ENCODE measurements at regions not wholly inside any gene's neighbourhood (a gene's known extent, or its start where the extent isn't known, plus 50 kb on each side); places are given as distances from the start of the nearest gene placed in this dataset.

DNA sequence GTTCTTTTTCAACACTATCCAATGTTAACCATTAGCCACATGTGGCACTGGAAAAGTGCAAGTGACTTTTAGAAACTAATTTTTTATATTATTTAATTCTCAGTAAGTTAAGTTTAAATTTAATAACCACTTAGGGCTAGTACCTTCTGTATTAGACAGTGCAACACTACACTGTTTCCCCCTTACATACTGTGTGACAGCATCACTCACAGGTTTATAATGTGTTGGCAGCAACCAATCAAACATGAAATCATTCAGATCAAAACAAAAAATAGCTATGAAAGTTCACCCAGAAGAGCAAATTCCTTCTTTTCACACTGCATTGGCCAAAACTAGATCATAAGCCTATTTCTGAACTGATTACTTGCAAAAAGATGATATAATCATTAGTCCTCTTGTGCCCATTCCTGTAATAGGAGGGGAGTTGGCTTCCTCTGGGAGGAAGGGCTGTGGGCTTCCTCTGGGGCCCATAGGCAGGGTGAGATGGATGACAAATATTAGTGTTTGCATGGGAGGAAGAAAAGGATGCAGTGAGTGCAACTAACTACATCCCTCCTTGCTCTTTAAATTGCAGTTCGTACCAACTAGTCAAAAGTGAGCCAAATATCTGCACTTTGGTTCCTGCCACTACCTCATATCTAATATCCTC lies 708.1 kb upstream of the RGMB start:
- TF ChIP-seq, protein P1, sequence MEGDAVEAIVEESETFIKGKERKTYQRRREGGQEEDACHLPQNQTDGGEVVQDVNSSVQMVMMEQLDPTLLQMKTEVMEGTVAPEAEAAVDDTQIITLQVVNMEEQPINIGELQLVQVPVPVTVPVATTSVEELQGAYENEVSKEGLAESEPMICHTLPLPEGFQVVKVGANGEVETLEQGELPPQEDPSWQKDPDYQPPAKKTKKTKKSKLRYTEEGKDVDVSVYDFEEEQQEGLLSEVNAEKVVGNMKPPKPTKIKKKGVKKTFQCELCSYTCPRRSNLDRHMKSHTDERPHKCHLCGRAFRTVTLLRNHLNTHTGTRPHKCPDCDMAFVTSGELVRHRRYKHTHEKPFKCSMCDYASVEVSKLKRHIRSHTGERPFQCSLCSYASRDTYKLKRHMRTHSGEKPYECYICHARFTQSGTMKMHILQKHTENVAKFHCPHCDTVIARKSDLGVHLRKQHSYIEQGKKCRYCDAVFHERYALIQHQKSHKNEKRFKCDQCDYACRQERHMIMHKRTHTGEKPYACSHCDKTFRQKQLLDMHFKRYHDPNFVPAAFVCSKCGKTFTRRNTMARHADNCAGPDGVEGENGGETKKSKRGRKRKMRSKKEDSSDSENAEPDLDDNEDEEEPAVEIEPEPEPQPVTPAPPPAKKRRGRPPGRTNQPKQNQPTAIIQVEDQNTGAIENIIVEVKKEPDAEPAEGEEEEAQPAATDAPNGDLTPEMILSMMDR (IDR thresholded peaks at IDR 0.05): no peak
- TF ChIP-seq JUN (CRISPR knock-in tag; IDR thresholded peaks at IDR 0.05): no peak
- TF ChIP-seq, protein P2, sequence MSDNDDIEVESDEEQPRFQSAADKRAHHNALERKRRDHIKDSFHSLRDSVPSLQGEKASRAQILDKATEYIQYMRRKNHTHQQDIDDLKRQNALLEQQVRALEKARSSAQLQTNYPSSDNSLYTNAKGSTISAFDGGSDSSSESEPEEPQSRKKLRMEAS (CRISPR knock-in tag; IDR thresholded peaks at IDR 0.05): no peak
- TF ChIP-seq, protein P3, sequence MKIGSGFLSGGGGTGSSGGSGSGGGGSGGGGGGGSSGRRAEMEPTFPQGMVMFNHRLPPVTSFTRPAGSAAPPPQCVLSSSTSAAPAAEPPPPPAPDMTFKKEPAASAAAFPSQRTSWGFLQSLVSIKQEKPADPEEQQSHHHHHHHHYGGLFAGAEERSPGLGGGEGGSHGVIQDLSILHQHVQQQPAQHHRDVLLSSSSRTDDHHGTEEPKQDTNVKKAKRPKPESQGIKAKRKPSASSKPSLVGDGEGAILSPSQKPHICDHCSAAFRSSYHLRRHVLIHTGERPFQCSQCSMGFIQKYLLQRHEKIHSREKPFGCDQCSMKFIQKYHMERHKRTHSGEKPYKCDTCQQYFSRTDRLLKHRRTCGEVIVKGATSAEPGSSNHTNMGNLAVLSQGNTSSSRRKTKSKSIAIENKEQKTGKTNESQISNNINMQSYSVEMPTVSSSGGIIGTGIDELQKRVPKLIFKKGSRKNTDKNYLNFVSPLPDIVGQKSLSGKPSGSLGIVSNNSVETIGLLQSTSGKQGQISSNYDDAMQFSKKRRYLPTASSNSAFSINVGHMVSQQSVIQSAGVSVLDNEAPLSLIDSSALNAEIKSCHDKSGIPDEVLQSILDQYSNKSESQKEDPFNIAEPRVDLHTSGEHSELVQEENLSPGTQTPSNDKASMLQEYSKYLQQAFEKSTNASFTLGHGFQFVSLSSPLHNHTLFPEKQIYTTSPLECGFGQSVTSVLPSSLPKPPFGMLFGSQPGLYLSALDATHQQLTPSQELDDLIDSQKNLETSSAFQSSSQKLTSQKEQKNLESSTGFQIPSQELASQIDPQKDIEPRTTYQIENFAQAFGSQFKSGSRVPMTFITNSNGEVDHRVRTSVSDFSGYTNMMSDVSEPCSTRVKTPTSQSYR (CRISPR knock-in tag; IDR thresholded peaks at IDR 0.05): no peak
- no peak for TF ChIP-seq GABPB1 (CRISPR knock-in tag; IDR thresholded peaks at IDR 0.05)
- TF ChIP-seq ZNF232 (CRISPR knock-in tag; IDR thresholded peaks at IDR 0.05): no peak
- TF ChIP-seq, protein P4, sequence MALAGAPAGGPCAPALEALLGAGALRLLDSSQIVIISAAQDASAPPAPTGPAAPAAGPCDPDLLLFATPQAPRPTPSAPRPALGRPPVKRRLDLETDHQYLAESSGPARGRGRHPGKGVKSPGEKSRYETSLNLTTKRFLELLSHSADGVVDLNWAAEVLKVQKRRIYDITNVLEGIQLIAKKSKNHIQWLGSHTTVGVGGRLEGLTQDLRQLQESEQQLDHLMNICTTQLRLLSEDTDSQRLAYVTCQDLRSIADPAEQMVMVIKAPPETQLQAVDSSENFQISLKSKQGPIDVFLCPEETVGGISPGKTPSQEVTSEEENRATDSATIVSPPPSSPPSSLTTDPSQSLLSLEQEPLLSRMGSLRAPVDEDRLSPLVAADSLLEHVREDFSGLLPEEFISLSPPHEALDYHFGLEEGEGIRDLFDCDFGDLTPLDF (CRISPR knock-in tag; IDR thresholded peaks at IDR 0.05): no peak
- no peak for TF ChIP-seq SMAD3 (CRISPR knock-in tag; IDR thresholded peaks at IDR 0.05; ENCODE audit: borderline replicate concordance)
- TF ChIP-seq, protein P5, sequence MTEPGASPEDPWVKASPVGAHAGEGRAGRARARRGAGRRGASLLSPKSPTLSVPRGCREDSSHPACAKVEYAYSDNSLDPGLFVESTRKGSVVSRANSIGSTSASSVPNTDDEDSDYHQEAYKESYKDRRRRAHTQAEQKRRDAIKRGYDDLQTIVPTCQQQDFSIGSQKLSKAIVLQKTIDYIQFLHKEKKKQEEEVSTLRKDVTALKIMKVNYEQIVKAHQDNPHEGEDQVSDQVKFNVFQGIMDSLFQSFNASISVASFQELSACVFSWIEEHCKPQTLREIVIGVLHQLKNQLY (CRISPR knock-in tag; IDR thresholded peaks at IDR 0.05): no peak
- TF ChIP-seq, protein P6, sequence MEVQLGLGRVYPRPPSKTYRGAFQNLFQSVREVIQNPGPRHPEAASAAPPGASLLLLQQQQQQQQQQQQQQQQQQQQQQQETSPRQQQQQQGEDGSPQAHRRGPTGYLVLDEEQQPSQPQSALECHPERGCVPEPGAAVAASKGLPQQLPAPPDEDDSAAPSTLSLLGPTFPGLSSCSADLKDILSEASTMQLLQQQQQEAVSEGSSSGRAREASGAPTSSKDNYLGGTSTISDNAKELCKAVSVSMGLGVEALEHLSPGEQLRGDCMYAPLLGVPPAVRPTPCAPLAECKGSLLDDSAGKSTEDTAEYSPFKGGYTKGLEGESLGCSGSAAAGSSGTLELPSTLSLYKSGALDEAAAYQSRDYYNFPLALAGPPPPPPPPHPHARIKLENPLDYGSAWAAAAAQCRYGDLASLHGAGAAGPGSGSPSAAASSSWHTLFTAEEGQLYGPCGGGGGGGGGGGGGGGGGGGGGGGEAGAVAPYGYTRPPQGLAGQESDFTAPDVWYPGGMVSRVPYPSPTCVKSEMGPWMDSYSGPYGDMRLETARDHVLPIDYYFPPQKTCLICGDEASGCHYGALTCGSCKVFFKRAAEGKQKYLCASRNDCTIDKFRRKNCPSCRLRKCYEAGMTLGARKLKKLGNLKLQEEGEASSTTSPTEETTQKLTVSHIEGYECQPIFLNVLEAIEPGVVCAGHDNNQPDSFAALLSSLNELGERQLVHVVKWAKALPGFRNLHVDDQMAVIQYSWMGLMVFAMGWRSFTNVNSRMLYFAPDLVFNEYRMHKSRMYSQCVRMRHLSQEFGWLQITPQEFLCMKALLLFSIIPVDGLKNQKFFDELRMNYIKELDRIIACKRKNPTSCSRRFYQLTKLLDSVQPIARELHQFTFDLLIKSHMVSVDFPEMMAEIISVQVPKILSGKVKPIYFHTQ (CRISPR knock-in tag; IDR thresholded peaks at IDR 0.05): no peak
- TF ChIP-seq, protein P7, sequence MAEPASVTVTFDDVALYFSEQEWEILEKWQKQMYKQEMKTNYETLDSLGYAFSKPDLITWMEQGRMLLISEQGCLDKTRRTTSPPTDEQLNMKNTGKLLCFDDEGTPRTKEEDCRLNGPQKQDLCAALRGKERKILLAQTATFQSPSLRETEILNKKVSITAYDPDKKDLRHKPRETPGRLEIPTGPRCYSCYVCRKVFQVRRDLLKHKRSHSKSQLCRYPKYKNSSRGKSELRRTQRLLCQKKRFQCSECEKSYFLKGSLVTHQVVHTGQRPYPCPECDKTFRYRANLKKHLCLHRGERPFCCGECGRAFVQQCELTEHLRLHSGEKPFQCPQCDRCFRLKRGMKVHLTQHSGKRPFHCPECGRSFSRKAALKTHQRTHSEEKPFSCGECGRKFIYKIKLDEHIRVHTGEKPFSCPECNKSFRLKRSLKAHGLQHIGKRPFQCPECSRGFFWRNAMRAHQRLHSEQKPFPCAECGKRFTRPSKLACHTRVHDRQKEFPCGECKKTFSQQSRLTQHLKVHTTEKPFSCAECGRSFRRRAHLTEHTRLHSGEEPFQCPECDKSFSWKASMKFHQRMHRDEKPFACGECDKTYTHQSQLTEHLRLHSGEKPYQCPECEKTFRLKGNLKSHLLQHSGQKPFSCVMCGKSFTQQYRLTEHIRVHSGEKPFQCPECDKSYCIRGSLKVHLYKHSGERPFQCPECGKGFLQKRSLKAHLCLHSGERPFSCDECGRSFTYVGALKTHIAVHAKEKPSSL (CRISPR knock-in tag; conservative IDR thresholded peaks at IDR 0.05): no peak

Measured in WTC11 (cell line).